NAMALWA (cell line): ENCODE measurements at regions not wholly inside any gene's neighbourhood (a gene's known extent, or its start where the extent isn't known, plus 50 kb on each side); places are given as distances from the start of the nearest gene placed in this dataset.

Source experiments
- DNase-seq: peaks from one replicate; pipeline ENCODE4 v3.0.0-alpha.2; 2015; ENCODE audit warnings: low spot score

DNA sequence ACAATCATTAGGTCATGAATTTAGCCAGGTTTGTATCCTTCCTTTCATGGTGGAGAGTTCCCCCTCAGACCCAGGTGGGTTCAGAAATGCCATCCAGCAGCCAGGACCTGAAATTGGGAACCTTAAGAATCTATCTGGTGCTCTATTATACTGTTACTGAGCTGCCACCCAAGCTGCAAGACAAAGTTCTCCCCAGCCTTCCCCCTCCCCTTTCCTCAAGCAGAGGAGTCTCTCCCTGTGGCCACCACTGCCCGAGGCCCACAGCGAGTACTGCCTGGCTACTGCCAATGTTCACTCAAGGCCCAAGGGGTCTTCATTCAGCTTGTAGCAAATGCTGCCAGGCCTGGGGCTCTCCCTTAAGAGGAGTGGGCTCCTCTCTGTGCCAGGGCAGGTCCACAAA is 133.8 kb downstream of the TMEM38B start:
- DNase-seq = no peak

DNA sequence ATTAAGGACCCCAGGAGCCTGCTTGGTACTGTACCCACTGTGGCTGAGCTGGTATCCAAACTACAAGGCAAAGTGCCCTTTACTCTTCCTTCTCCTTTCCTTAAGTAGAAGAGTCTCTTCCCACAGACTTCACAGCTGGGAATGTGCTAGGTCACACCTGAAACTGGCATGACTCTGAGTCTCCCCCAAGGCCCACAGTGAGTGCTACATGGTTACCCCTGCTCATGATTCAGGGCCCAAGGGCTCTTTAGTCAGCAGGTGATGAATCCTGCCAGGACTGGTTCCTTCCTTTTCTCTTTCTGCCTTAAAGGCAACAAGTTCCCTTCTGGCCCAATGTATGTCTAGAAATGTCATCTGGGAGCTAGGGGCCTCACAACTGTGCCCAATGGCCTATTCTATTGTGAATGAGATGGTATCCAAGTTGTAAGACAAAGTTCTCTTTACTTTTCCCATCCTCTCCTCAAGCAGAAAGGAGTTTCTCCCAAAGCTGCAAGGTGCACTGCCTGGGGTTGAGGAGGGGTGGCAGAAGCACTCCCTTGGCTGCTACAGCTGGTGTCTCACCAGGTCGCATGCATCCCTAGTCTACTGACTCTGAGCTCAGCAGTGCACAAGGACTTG is 134.4 kb downstream of the TMEM38B start:
- DNase-seq = no peak

DNA sequence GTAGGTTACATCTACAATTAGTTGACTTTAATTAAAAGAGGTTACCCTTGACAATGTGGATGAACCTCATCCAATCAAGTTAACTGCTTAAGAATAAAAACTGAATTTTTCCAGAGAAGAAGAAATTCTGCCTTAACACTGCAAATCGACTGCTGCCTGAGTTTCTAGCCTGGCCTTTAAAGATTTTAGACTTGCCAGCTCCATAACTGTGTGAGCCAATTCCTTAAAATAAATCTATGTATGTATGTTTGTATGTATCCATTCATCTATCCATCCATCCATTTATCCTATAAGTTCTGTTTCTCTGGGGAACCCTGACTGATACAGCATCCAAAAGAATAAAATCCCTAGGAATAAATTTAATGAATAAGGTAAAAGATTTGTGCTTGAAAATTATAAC is 136.1 kb downstream of the TMEM38B start:
- DNase-seq = no peak

DNA sequence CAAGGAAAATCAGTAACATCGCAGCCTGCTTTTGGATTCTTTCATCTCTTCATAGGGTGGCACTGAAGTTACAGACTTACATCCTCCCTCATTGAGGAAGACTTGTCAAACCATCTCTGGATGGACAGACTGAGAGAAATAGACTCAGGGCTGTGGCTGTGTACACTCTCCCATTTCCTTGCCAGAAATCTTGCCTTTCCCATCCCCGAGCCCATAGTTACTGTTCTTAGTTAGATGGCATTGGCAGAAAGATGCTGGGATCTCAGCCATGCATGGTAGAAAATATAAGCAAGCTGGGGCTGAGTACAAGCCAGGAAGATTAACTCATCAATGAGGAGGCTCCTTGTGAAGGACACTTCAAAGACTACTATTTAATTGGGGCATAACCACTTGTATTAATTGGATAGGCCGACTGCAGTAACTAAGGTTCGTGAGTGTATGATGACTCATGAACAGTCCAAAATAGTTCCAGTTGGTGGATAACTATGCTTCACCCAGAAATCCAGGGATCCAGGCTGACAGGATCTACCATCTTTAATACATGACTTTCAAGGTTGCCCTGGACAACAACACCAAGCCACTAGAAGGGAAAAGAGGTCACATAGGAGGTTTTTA is 137.9 kb downstream of the TMEM38B start:
- no peak for DNase-seq

DNA sequence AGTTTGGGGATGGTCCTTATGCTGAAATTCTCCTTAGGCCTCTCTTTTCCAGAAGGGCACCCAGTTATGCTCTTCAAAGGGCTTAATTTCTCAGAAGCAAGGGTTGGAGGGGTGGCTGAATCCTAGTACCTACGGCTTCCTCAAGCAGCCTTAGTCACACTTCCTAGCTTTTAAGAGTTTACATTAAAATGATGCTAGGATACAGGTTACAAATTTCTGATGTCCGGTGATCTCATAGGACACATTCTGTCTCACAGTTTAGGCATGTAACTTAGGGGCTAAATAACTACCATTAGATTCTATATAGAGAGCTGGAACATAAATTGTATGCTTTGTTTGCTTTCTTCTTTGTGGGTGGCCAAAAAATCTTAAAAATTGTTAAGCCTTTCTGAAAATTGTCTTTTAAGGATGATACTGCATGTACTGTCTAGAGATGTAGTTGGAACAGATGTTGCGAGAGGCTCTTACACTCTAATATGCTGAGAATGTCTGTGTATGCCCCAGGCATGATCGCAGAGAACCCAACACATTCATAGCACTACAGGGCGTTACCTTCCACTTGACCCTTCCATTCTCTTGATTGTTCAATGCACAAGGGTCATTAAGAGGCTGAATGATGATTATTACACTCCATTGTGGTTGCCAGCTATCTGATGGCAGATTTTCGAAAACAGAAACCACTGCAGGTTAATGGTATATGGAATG is 139.1 kb downstream of the TMEM38B start:
- no peak for DNase-seq

DNA sequence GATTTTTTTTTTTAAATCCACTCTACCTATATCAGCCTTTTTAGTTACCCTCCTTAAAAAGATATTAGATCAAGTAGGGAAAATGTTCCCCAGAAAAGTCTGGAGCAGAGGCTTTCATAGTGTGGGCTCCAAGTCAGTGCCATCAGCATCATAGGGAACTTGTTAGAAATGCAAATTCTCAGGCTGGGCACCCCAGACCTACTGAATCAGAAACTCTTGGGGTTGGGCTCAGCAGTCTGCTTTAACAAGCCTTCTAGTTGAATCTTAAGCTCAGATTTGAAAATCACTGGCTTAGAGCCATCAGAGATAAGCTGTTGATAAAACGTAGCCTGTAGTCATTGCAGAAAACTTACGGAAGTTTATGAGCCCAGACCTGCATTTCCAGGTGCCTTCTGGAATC is 140.1 kb downstream of the TMEM38B start:
- no peak for DNase-seq

DNA sequence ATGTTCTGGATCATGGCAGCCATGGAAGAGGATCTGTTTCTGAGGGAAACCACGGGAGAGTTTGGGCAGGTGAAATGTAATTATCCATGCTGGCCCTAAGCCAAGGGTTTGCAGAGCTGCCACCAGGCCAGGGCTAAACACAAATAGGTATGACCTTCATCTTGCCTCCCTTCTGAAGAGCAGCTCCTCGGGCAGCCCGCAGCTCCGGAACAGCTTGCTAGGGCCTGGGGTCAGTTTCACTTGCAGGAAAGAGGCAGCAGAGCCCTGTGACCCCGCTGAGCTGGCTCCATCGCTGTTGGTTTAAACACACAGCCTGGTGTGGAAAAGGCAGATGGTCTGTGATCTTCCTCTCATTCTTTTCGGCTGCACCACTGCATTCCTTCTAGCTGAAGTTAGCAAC is 141.4 kb downstream of the TMEM38B start:
- DNase-seq = no peak

DNA sequence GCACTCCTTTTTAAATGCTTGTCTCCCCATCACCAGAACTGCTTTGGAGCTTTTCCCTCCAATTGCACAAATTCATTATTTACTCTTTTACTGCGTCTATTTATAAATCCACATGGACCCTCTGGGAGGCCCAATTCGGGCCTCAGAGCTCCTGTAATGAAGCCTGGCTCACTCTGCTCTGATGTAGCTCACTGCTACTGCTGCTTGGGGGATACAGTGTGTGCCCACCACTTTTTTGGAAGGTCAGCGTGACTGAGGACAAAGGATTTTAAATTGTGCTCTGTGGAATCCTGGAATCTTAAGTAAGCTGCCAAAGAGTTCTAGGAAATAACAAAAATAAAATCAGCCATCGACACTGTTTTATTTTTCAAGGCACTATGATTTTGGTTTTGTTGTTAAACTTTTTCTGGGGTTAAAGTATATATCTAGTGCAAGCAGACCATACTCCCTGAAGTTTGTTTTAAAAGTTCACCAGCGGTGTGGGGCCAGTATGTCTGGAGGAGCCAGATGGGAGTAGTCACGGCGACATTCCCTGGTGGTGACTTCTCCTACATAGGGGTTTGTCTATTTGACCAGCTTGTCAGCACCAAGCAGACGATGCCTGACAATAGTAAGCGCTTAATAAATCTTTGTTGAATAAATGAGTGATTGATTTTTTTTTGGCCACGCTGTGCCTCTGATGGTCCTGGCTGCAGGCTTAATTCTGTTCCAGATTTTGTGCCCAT is 142.8 kb downstream of the TMEM38B start:
- no peak for DNase-seq

DNA sequence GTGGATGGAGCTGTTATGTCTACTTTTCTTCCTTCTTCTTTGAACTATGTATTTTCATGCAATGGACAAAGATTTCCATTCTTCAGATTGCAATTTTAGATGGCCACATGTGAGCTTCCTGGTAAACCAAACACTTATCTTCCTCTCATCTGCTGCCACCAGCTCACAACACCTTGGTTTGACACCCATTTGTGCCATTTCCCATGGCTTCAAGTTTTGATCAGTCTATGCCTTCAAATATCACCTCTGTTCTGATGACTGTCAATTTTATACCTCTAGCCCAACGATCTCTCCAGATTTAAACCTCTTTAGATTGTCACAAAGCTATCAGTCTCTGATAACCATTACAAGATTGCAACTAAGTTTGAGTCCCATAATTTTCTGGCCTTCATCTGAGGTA is 147.2 kb downstream of the TMEM38B start:
- DNase-seq = no peak

DNA sequence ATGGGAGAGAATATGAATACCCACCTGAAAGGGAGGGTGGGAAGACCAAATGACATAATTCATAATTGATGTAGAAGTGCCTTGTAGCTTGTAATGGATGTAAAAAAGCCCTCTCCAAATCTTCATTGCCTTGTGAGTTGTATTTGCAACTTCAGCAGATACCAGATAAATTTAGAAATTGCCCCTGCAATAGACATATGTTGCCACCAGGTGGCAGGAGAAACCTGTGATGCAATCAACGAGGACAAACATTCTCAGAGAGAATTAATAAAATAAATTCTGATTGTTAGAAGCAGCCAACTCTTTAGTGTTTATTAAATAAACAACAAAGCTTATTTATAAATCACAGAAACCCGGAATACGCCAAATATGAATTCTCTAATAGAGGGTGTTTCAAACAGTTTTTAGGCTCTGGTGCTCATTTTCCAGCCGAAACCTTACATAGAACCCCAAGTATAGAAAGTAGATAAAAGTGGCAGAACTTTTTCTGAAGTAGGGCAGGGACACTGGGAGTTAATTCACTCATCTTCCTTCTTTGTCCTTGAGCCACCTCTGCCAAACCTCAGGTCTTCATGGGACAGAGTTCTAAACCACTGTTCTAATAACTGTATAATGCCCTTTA is 147.8 kb downstream of the TMEM38B start:
- DNase-seq = peak; percentile 65

DNA sequence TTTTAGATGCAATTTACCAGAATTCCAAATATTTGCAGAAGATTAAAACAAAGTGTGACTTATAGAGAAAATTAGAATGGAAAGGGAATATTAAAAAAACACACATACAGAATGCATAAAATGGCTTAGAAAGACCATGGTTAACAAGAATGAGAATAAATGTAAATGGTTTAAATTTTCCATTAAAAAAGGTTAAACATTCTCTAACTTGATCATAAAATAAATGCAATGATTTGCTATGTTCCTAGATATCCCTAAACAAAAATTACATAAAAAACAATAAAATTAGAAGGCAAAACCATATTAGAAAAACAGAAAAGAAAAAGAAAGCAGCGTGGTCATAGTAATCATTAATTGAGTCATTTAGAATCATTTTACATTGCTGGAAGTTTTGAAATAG is 152.5 kb downstream of the TMEM38B start:
- no peak for DNase-seq

DNA sequence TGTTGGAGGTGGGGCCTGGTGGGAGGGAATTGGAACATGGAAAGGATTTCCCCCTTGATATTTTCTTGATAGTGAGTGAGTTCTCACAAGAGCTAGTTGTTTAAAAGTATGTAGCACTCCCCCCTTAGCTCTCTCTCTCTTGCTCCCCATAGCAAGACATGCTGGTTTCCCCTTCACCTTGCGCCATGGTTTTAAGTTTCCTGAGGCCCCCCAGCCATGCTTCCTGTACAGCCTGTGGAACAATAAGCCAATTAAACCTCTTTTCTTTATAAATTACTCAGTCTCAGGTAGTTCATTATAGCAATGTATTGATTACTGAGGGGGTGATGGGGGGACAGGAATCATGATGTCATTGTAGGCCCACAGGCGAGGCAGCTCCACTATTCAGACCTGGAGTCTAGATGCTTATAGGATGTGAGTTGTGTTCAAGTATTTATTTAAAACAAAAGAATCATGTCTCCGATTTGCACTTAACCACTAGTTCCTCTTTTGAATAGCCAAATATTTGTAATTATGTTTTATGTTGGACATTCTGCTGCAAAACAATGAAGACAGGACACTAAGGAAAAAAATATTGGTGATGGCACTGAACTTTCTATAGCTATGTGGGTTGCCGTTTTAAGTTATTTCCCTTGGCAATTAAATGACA is 156.6 kb downstream of the TMEM38B start:
- no peak for DNase-seq

DNA sequence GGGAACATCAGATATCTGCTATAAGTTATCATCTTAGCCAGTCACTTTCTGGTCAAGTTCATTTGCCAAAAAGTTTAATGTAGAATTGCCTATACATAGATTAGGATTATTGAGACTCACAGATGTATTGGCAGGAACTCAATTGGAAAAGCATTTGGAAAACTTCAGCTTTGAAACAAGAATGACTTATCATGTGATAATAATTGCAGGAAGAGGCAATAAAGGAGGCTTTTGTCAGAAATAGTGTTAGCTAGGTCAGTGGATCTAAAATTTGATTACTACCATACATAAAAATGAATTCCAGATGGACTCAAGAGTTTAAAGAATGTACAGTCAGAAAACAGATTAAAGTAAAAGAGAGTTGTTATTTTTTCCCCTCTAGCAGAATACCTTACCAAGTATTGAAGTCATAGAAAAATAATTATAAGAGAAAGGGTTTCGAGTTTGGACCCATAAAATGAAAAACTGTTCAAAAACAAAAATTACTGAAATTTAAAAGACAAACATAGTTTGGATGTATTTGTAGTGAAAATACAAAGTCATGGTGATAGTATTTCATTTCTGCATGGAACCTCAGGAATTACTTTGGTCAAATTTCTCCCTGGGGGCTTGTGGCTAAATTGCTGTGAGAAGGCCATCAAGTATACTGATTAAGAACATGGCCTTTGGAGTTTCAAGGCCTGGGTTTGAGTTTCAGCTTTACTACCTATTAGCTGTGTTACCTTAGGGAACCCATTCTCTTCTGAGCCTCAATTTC is 159.9 kb downstream of the TMEM38B start:
- no peak for DNase-seq

DNA sequence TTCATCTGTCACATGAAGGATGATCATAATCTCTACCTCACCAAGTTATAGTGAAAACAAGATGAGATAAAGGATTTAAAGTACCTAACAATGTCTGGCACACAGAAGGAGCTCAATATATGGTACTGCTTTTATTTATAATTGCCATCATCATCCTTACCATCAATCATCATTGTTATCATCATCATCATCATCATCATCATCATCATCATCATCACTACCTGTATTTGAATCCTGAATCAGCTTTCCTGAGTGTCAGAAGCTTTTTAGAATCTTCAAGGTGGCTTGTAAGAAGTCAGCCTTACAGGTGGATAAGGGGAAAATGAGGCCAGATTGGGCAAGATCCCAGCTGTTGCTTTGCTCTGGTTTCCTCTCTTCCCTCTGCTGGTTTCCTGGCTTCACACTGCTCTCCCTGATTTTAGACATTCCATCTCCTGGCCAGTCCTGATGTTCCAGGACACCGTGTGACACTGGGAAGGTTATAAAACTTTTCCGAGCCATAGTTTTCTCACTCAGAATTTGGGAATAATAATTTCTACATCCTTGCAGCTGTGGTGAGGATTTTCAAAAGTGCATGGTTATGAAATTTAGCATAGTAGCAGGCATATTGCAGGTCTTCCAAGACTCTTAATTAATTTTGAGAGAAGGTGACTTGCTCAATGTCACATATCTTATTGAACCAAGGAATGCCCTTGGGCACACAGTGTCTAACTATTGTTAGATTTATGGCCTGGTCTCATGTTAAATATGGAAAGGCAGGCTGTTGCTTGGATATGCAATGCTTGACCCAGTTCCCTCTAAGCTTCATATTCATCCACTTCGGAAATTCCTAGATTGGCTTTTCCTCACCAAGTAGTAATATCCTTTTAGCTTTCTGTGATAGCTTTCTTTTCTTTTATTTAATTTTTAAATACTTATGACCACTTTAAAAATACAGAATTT is 160.7 kb downstream of the TMEM38B start:
- no peak for DNase-seq

DNA sequence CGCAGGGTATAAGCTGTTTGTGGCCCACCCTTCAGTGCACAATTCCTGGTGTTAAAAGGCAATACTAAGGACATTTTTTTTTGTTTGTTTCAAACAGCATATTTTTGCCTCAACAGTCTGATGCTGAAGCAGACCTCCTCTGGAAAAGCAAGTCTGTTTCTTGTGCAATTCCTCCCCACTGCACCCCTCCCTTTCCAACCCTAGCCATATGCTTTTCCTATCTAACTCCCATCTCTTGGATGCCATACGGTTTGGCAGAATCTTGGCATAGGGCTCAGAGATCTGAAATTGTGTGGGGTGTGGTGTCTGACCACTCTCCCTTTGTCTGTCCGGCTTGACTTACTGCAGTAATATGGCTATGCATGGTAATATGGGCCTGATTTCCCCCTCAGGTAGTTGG is 161.6 kb downstream of the TMEM38B start:
- DNase-seq = no peak

DNA sequence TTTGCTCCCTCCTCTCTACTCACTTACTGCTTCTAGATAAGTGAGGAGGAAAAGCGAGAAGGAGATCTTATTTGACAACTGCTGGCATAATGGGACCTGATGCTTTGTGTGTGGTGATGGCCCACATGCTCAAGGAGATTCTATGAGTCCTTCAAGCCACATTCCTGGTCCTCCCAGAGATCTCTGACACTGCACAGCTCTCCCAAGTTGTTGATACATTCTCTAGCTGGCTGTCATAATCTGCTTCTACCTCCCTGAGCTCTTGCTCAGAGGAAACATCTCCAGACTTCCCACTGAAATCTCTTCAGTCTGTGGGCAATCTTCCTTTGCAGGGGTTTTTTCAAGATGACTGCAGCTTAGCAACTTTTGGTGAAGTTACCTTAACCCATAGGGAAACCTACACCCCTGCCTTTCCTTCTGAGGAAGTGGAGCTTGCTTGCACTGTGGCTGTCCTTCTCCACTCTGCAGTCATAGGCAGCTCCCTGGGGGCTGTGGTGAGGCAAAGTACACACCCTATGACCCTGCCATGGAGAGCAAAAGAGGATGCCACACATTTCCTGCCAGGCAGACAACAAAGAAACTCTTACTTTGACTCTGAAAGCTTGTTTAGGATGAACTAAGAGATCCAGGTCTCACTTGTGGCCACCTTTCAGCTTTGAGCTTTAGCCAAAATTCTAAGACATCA is 163.8 kb downstream of the TMEM38B start:
- DNase-seq = no peak

DNA sequence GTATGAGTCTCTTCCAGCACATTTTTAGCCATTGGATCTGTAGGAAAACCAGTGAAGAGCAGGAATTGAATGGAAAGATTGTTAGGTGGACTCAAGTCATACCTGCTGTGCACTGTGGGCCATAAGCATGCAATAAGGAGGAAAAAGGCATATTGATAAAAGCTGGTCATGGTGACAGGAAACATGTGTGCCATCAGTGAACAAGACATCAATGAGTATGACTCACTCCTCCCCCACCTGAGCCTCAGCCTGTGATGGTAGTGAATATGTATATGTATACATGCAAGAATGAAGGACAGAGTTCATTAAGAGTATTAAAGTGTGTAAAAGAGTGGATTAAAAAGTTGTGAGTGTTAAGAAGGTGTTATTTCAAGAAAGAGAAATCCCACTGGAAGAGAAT is 164.5 kb downstream of the TMEM38B start:
- no peak for DNase-seq

DNA sequence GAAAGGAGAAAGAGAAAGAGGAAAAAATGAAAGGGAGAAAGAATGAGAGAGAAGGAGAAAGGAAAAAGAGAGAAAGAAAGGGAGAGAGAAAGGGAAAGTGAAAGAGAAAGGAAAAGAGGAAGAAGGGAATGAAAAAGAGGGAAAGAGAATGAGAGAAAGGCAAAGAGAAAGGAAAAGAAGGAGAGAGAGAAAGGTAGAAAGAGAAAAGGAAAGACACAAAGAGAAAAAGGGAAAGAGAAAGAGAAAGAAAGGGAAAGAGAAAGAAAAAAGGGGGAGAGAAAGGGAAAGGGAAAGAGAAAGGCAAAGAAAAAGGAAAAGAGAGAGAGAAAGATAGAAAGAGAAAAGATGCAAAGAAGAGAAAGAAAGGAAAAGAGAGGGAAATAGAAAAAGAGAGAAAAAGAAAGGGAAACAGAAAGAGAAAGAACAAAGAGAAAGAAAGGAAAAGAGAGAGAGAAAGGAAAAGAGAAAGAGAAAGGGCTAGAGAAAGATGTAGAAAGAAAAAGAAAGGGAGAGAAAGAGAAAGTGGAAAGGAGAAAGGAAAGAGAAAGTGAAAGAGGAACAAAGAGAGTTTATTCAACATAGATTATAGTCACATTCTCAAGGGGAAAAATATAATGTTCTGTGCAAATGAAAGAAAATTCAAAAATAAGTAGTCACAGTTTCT is 165.2 kb downstream of the TMEM38B start:
- peak; percentile 11 for DNase-seq

DNA sequence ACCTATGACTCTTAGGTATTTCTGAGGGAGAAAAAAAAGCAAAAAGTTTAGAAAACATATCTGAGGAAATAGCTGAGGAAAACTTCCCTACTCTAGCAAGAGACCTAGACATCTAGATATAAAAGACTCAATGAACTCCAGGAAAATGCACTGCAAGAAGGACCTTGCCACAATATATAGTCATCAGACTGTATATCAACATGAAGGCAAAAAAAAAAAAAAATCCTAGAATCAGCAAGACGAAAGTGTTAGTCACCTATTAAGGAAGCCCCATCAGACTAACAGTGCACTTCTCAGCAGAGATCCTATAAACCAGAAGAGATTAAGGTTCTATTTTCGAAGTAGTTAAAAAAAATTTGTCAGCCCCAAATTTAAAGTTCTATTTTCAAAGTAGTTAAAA is 166.2 kb downstream of the TMEM38B start:
- DNase-seq = no peak
